Testis (tissue), 2 donors: ENCODE measurements at regions not wholly inside any gene's neighbourhood (a gene's known extent, or its start where the extent isn't known, plus 50 kb on each side); places are given as distances from the start of the nearest gene placed in this dataset.

ENCODE experiments used
- DNase-seq: peaks from one replicate; pipeline ENCODE4 v3.0.0-alpha.2; 2019
- H3K27ac ChIP-seq, 2 donors: fragments of 200-600 bp; sonication (generic); one replicate each; pipeline ENCODE4 v1.5.1; 2019
- H3K27me3 ChIP-seq: fragments of 200-600 bp; sonication (generic); one replicate; pipeline ENCODE4 v1.5.1; 2019
- H3K36me3 ChIP-seq: fragments of 200-600 bp; sonication (generic); one replicate; pipeline ENCODE4 v1.5.1; 2017; ENCODE audit warnings: low read depth; ENCODE audit errors: missing control alignments
- H3K4me1 ChIP-seq: fragments of 200-600 bp; sonication (generic); one replicate; pipeline ENCODE4 v1.5.1; 2019
- H3K4me3 ChIP-seq, 2 donors: fragments of 200-600 bp; sonication (generic); one replicate each; pipeline ENCODE4 v1.5.1; 2017 to 2019
- H3K9me3 ChIP-seq: fragments of 200-600 bp; sonication (generic); one replicate; pipeline ENCODE4 v1.5.1; 2017
- POLR2A ChIP-seq: fragments of 450-650 bp; IDR thresholded peaks from one replicate; pipeline ENCODE4 v1.6.1; 2017; ENCODE audit warnings: antibody characterized with exemption, mild to moderate bottlenecking, moderate library complexity
- WGBS, 2 donors: methylation state at CpG; one replicate each; pipeline ENCODE4 v1.1.5; 2018; 5-methylcytosine and 5-hydroxymethylcytosine counted together
- intact Hi-C: fragments of 100-400 bp; cut with DNase I; formaldehyde crosslinking; loops from one replicate; pipeline ENCODE4 v1.15.1; 2023; ENCODE audit warnings: low total_unique reads
- TF ChIP-seq, protein P1 (sequence below), 3 experiments: fragments of 450-650 bp in 2 of 3; fragments of 200-600 bp in 1 of 3; sonication (generic) in 1 of 3; IDR thresholded peaks; one replicate each; pipeline ENCODE4 v1.5.1; 2016 to 2019; ENCODE audit warnings: antibody characterized with exemption in 3 of 3, mild to moderate bottlenecking in 2 of 3, moderate library complexity in 1 of 3

DNA sequence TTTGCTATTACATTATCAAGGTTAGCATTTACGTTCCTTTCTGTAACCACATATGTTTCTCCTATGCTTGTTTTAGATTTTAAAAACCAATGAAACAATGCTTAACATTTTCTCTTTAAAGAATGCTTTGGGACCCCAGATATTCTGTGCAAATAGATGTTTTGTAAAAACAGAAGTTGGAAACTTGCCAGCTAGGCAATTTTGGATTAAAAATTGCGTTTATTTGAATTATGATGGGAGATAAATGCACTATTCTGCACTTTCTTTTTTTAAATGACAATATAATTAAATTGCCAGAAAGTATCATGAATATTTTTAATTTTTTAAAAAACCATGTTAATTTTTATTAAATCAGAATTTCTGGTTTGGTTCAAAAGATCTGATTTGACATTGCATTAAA lies 81.6 kb downstream of the MACIR start:
- Histone ChIP-seq H3K4me1 (no peaks in the 10 kb centered on the region), H3K27me3 (no peaks in the 10 kb centered on the region), H3K36me3 (no peaks in the 10 kb centered on the region), H3K27ac (no peak overlapping the region), H3K4me3 (no peak overlapping the region), H3K9me3 (no peaks in the 10 kb centered on the region)
- TF ChIP-seq, protein P1, sequence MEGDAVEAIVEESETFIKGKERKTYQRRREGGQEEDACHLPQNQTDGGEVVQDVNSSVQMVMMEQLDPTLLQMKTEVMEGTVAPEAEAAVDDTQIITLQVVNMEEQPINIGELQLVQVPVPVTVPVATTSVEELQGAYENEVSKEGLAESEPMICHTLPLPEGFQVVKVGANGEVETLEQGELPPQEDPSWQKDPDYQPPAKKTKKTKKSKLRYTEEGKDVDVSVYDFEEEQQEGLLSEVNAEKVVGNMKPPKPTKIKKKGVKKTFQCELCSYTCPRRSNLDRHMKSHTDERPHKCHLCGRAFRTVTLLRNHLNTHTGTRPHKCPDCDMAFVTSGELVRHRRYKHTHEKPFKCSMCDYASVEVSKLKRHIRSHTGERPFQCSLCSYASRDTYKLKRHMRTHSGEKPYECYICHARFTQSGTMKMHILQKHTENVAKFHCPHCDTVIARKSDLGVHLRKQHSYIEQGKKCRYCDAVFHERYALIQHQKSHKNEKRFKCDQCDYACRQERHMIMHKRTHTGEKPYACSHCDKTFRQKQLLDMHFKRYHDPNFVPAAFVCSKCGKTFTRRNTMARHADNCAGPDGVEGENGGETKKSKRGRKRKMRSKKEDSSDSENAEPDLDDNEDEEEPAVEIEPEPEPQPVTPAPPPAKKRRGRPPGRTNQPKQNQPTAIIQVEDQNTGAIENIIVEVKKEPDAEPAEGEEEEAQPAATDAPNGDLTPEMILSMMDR (IDR thresholded peaks at IDR 0.05): no peak
- no peak for TF ChIP-seq POLR2A
- 84 to 88% methylated on average over 2 of the region's 2 CpGs for WGBS, 2 donors
- intact Hi-C loops: no loop called here
- no peak for DNase-seq

DNA sequence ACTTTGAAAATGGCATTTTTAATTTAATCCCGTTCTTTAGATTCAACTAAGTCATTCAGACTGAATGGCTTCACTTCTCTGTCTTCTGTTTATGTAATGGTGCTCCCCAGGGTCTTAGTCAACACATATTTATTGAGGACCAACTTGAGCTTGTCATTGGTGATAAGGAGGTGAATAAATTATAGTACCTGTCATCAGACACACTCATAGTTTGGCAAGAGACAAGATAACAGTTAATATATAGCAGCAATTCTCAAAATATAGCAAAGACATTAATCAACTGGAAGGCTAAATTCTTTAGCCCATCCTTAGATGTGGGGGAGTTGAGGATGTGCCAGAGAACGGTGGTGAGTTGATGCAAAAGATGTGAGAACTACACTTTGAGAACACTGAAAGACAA lies 78.4 kb downstream of the MACIR start:
- no peak for DNase-seq
- WGBS, 2 donors: 40 to 50% methylated on average over 2 of the region's 2 CpGs
- H3K36me3 ChIP-seq: no peaks in the 10 kb centered on the region
- TF ChIP-seq, protein P1 (IDR thresholded peaks at IDR 0.05): no peak
- no peak for TF ChIP-seq POLR2A
- no peaks in the 10 kb centered on the region for H3K27me3 ChIP-seq
- no peak overlapping the region for H3K4me3 ChIP-seq
- H3K4me1 ChIP-seq: no peaks in the 10 kb centered on the region
- no peaks in the 10 kb centered on the region for H3K9me3 ChIP-seq
- H3K27ac ChIP-seq: no peak overlapping the region
- intact Hi-C loops: no loop called here

DNA sequence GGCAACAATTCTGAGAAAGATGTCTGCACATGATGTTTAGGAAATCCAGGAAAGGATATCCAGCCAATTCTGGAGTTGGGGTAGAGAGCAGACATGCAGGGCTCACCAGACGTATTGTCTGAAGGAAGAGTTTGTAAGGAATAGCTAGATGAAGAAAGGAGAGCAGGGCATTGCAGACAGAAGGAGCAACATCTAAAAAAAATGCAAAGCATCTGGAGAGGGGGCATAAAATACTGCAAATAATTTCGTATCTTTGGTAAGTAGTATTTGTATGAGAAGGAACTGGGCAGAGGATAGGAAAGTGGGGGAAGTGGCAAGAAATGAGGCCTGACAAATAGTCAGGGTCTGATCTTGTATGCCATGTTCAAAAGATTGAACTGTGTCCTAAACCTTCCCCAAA lies 74.8 kb downstream of the MACIR start:
- TF ChIP-seq POLR2A: no peak
- TF ChIP-seq, protein P1 (IDR thresholded peaks at IDR 0.05): no peak
- Histone ChIP-seq H3K27ac (no peak overlapping the region), H3K36me3 (no peaks in the 10 kb centered on the region), H3K9me3 (no peaks in the 10 kb centered on the region), H3K4me3 (no peak overlapping the region), H3K4me1 (no peaks in the 10 kb centered on the region), H3K27me3 (no peaks in the 10 kb centered on the region)
- no peak for DNase-seq
- intact Hi-C loops: no loop called here
- 45 to 51% methylated on average over 2 of the region's 2 CpGs for WGBS, 2 donors

DNA sequence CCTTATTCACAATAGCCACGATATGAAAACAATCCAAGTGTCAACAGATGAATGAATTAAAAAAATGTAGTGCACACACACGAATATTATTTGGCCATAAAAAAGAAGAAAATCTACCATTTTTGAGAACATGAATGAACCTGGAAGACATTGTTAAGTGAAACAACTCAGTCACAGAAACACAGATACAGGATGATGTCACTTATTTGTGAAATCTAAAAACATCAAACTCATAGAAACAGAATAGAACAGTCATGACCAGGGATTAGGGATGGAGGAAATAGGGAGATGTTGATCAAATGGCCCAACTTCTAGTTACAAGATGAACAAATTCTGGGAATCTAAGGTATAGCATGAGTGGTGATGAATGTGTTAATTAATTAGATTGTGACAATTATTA lies 72.3 kb downstream of the MACIR start:
- Histone ChIP-seq H3K4me3 (no peak overlapping the region), H3K36me3 (no peaks in the 10 kb centered on the region), H3K9me3 (no peaks in the 10 kb centered on the region), H3K27me3 (no peaks in the 10 kb centered on the region), H3K4me1 (no peaks in the 10 kb centered on the region), H3K27ac (no peak overlapping the region)
- TF ChIP-seq, protein P1 (IDR thresholded peaks at IDR 0.05): no peak
- no peak for TF ChIP-seq POLR2A
- no peak for DNase-seq
- WGBS, 2 donors: 85 to 89% methylated on average over 2 of the region's 2 CpGs
- intact Hi-C loops: no loop called here
